Activated CD4-positive, alpha-beta T cell treated with anti-CD3 and anti-CD28 coated beads for 24 hours (primary cell): ENCODE measurements at regions not wholly inside any gene's neighbourhood (a gene's known extent, or its start where the extent isn't known, plus 50 kb on each side); places are given as distances from the start of the nearest gene placed in this dataset.

Experiments
- DNase-seq, 2 donors: peaks; one replicate each; pipeline ENCODE4 v3.0.0-alpha.2; 2020; ENCODE audit warnings: low read depth in 2 of 2

- DNase-seq: no peak
These were observed 63.4 kb upstream of the NCOR2 start for GRCh38 chr12:124630791-124631313.

GRCh38 chr12:124629789-124630480 is 62.5 kb upstream of the NCOR2 start:
- DNase-seq: no peak

- no peak for DNase-seq
These were observed 61.7 kb upstream of the NCOR2 start for GRCh38 chr12:124629117-124629516.

- no peak for DNase-seq
These were observed 60.5 kb upstream of the NCOR2 start for GRCh38 chr12:124627956-124628355.

GRCh38 chr12:124626971-124627411 is 59.6 kb upstream of the NCOR2 start:
- no peak for DNase-seq

GRCh38 chr12:124625867-124626675 is 58.7 kb upstream of the NCOR2 start:
- DNase-seq: no peak

GRCh38 chr12:124624823-124625222 is 57.4 kb upstream of the NCOR2 start:
- no peak for DNase-seq

- no peak for DNase-seq
These were observed 56.1 kb upstream of the NCOR2 start for GRCh38 chr12:124623344-124624035.

- no peak for DNase-seq
These were observed 55.4 kb upstream of the NCOR2 start for GRCh38 chr12:124622764-124623163.

- no peak for DNase-seq
These were observed 54.9 kb upstream of the NCOR2 start for GRCh38 chr12:124622331-124622730.

GRCh38 chr12:124621296-124621660 is 53.9 kb upstream of the NCOR2 start:
- DNase-seq: no peak

- DNase-seq: no peak
These were observed 53.3 kb upstream of the NCOR2 start for GRCh38 chr12:124620606-124621295.

GRCh38 chr12:124618291-124618902 is 51.0 kb upstream of the NCOR2 start:
- DNase-seq: no peak

- no peak for DNase-seq
These were observed 50.2 kb upstream of the NCOR2 start for GRCh38 chr12:124617615-124618014.
